ENCODE measurements at regions not wholly inside any gene's neighbourhood (a gene's known extent, or its start where the extent isn't known, plus 50 kb on each side); places are given as distances from the start of the nearest gene placed in this dataset.

DNA sequence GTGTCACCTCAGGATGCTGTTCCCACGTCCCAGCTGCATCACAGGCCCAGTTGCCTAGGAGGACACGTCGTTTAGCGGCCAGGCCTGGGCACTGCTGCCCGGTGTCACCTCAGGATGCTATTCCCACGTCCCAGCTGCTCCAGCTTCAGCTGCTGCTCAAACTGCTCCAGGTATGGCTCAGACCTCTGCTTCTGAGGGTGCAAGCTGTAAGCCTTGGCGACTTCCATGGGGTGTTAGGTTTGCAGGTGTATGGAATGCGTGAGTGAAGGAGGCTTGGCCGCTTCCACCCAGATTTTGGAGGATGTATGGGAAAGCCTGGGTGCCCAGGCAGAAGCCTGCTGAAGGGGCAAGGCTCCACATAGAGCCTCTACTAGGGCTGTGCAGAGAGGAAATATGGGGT lies 205.3 kb upstream of the B3GAT1 start:
- DNase-seq, result no peak
- H4K8ac ChIP-seq (replicated peaks; ENCODE audit: insufficient read length, low read depth, low read length), result no peak overlapping the region
- TF ChIP-seq CTCF (conservative IDR thresholded peaks at IDR 0.05), result no peak
- H2AFZ ChIP-seq (ENCODE audit: low read length), result no peak overlapping the region
- no peak overlapping the region for H4K91ac ChIP-seq (ENCODE audit: insufficient read length, low read depth, low read length)
- no CpG with 5 or more reads among the region's 9 CpGs for WGBS (ENCODE audit: extremely low coverage, insufficient read length, low lambda C conversion rate)
- no peaks in the 10 kb centered on the region for H3K23me2 ChIP-seq (ENCODE audit: insufficient read length, low read depth, low read length, poor library complexity, severe bottlenecking)
- H3K4me1 Mint-ChIP-seq, result peaks cover 3 to 6% of the 10 kb centered on the region in 2 experiments
- no peak overlapping the region for H2BK120ac ChIP-seq (ENCODE audit: low read depth, low read length, poor library complexity, severe bottlenecking)
- no peak overlapping the region for H2BK12ac ChIP-seq (ENCODE audit: insufficient read length, low read depth, low read length)
- no peak overlapping the region for H3K23ac ChIP-seq (ENCODE audit: insufficient read length, low read depth, low read length)
- H3K27me3 Mint-ChIP-seq (ENCODE audit: low read depth), result peaks cover 38% of the 10 kb centered on the region
- H2BK20ac ChIP-seq (ENCODE audit: low read depth, low read length, poor library complexity, severe bottlenecking), result no peak overlapping the region
- no peak overlapping the region for H4K5ac ChIP-seq (ENCODE audit: insufficient read length, low read depth, low read length)
- H3K27me3 ChIP-seq (ENCODE audit: insufficient read depth, low read length), result no peaks in the 10 kb centered on the region
- H3K18ac ChIP-seq (ENCODE audit: insufficient read length, low read depth, low read length), result no peak overlapping the region
- H3K4me2 ChIP-seq (ENCODE audit: insufficient read depth, insufficient read length, low read length), result no peak overlapping the region
- no peak overlapping the region for H3T11ph ChIP-seq (ENCODE audit: low read length)
- no peak overlapping the region for H3K4ac ChIP-seq (ENCODE audit: low read depth, low read length)
- H2BK5ac ChIP-seq (ENCODE audit: insufficient read length, low read length), result no peak overlapping the region
- no peak overlapping the region for H3K4me3 Mint-ChIP-seq
- no peak overlapping the region for H3K27ac ChIP-seq (ENCODE audit: insufficient read length, low read depth, low read length)
- H3K4me1 ChIP-seq (ENCODE audit: insufficient read depth, low read length), result no peaks in the 10 kb centered on the region
- H3K9me3 ChIP-seq (ENCODE audit: control insufficient read depth, low read depth, low read length), result no peaks in the 10 kb centered on the region
- H2AK5ac ChIP-seq (ENCODE audit: insufficient read length, low read length), result no peak overlapping the region
- H3K27ac Mint-ChIP-seq, result no peak overlapping the region
- no peak overlapping the region for H2BK15ac ChIP-seq (ENCODE audit: low read depth, low read length)
- no peaks in the 10 kb centered on the region for H3K9me3 Mint-ChIP-seq
- H3K9ac ChIP-seq (ENCODE audit: extremely low read depth, insufficient read length, low read length), result no peak overlapping the region
- H3K79me1 ChIP-seq (ENCODE audit: insufficient read depth, low read depth, low read length, poor library complexity, severe bottlenecking), result no peaks in the 10 kb centered on the region
- no peaks in the 10 kb centered on the region for H3K79me2 ChIP-seq (ENCODE audit: insufficient read depth, low read length)
- H3K56ac ChIP-seq (ENCODE audit: insufficient read length, low read depth, low read length), result no peak overlapping the region
- H4K20me1 ChIP-seq (ENCODE audit: control insufficient read depth, insufficient read depth, insufficient read length), result no peaks in the 10 kb centered on the region
- no peaks in the 10 kb centered on the region; a peak in 1 of 7 replicates for H3K36me3 Mint-ChIP-seq (ENCODE audit: insufficient read depth in 1 of 3, low read depth in 3 of 3)
- no peak overlapping the region; the same call in 1 of the 2 replicates for H3K14ac ChIP-seq (ENCODE audit: insufficient read depth, low read length)
